K562 (cell line): ENCODE measurements at regions not wholly inside any gene's neighbourhood (a gene's known extent, or its start where the extent isn't known, plus 50 kb on each side); places are given as distances from the start of the nearest gene placed in this dataset.
A peak's percentile ranks its signal among the peaks of the same experiment; 100 is the strongest.

Experiments
- ATF7 ChIP-seq: fragments of 450-650 bp; IDR thresholded peaks from 2 replicates; pipeline ENCODE4 v1.7.1; 2014; ENCODE audit warnings: mild to moderate bottlenecking, moderate library complexity
- CEBPB ChIP-seq: fragments of 450-650 bp; IDR thresholded peaks from 2 replicates; pipeline ENCODE4 v1.6.1; 2016; ENCODE audit warnings: missing genetic modification characterization, missing compliant biosample characterization
- CHD7 ChIP-seq: fragments of 200-600 bp; sonication (generic); IDR thresholded peaks from one replicate; pipeline ENCODE4 v1.6.1; 2012; ENCODE audit warnings: mild to moderate bottlenecking, low read depth, low read length, inconsistent platforms
- DACH1 ChIP-seq: fragments of 450-650 bp; IDR thresholded peaks from 2 replicates; pipeline ENCODE4 v1.6.1; 2018; ENCODE audit not compliant: partially characterized antibody
- DPF2 ChIP-seq: fragments of 450-650 bp; IDR thresholded peaks from 2 replicates; pipeline ENCODE4 v1.6.1; 2016
- FOXJ2 ChIP-seq: fragments of 200-800 bp; sonication (Bioruptor generic); IDR thresholded peaks from 2 replicates; pipeline ENCODE4 v1.6.1; 2016; ENCODE audit warnings: missing genetic modification characterization, missing compliant biosample characterization
- HES1 ChIP-seq: fragments of 450-650 bp; IDR thresholded peaks from 2 replicates; pipeline ENCODE4 v1.6.1; 2016; ENCODE audit warnings: low read depth, mild to moderate bottlenecking, moderate library complexity
- KLF10 ChIP-seq: fragments of 250-450 bp; sonication (Bioruptor Pico); IDR thresholded peaks from 2 replicates; pipeline ENCODE4 v1.6.1; 2021; ENCODE audit warnings: matching md5 sums
- MTA3 ChIP-seq: fragments of 450-650 bp; formaldehyde crosslinking; IDR thresholded peaks from 2 replicates; pipeline ENCODE4 v1.6.1; 2017; ENCODE audit warnings: mild to moderate bottlenecking, borderline replicate concordance
- POLR2AphosphoS5 ChIP-seq: IDR thresholded peaks from 2 replicates; pipeline ENCODE4 v1.6.1; 2011; ENCODE audit warnings: mild to moderate bottlenecking, low read depth, low read length, moderate library complexity; ENCODE audit not compliant: control insufficient read depth, insufficient read depth
- RAD51 ChIP-seq: fragments of 450-650 bp; IDR thresholded peaks from 2 replicates; pipeline ENCODE4 v1.7.1; 2016; ENCODE audit warnings: low read depth, mild to moderate bottlenecking, borderline replicate concordance
- SMARCA5 ChIP-seq: fragments of 450-650 bp; IDR thresholded peaks from 2 replicates; pipeline ENCODE4 v1.6.1; 2016
- TCF3 ChIP-seq: sonication (generic); formaldehyde crosslinking; IDR thresholded peaks from 2 replicates; pipeline ENCODE4 v1.4.0; 2020; ENCODE audit warnings: mild to moderate bottlenecking, missing genetic modification reagents
- ZBTB33 ChIP-seq: sonication (generic); formaldehyde crosslinking; IDR thresholded peaks from 2 replicates; pipeline ENCODE4 v1.8.1; 2023; ENCODE audit warnings: mild to moderate bottlenecking, missing genetic modification reagents
- TF ChIP-seq, protein P1 (sequence below), 2 experiments: fragments of 450-650 bp in 1 of 2; sonication (generic) in 1 of 2; formaldehyde crosslinking in 1 of 2; IDR thresholded peaks in 1 of 2; conservative IDR thresholded peaks in 1 of 2; 2 replicates each; pipeline versions ENCODE4 v1.6.1 to v1.8.1; 2016 to 2023; ENCODE audit warnings: mild to moderate bottlenecking in 2 of 2, moderate library complexity in 2 of 2, inconsistent platforms in 1 of 2, missing genetic modification reagents in 1 of 2

GRCh38 chr4:173461170-173461569, 62.3 kb upstream of the SCRG1 start (continued):
- TF ChIP-seq, protein P1, sequence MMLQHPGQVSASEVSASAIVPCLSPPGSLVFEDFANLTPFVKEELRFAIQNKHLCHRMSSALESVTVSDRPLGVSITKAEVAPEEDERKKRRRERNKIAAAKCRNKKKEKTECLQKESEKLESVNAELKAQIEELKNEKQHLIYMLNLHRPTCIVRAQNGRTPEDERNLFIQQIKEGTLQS (IDR thresholded peaks at IDR 0.05): no peak
- TF ChIP-seq, protein P1 (CRISPR knock-in tag; conservative IDR thresholded peaks at IDR 0.05): no peak
- TF ChIP-seq CHD7: no peak
- TF ChIP-seq DPF2: peak; percentile 63
- no peak for TF ChIP-seq ATF7
- TF ChIP-seq ZBTB33: no peak
- TF ChIP-seq POLR2AphosphoS5: peak; percentile 43; the same call in 1 of the 2 replicates
- TF ChIP-seq CEBPB: no peak
- TF ChIP-seq MTA3: 0 out of 2 replicates have a peak, but pooled peaks have one; percentile 45
- 0 out of 2 replicates have a peak, but pooled peaks have one; percentile 32 for TF ChIP-seq HES1
- TF ChIP-seq TCF3 (CRISPR knock-in tag): peak; percentile 53
- no peak for TF ChIP-seq RAD51
- no peak for TF ChIP-seq DACH1
- TF ChIP-seq KLF10: no peak
- TF ChIP-seq FOXJ2 (tag): no peak
- TF ChIP-seq SMARCA5: no peak
